HL-60 (cell line): ENCODE measurements at regions not wholly inside any gene's neighbourhood (a gene's known extent, or its start where the extent isn't known, plus 50 kb on each side); places are given as distances from the start of the nearest gene placed in this dataset.
"Not testable (repeated sequence)": the region's sequence is repeated elsewhere in the genome, so short reads cannot be mapped to it uniquely, and the experiment has no call there.

Experiments
- CTCF ChIP-seq: IDR thresholded peaks from one replicate; pipeline ENCODE4 v1.5.1; 2011; ENCODE audit warnings: low read length, control low read depth, inconsistent platforms; ENCODE audit not compliant: insufficient read depth
- GABPA ChIP-seq: IDR thresholded peaks from 2 replicates; pipeline ENCODE4 v1.6.1; 2012; ENCODE audit warnings: low read depth
- POLR2AphosphoS5 ChIP-seq: IDR thresholded peaks from 2 replicates; pipeline ENCODE4 v1.6.1; 2012; ENCODE audit warnings: low read depth
- REST ChIP-seq: IDR thresholded peaks from 2 replicates; pipeline ENCODE4 v1.6.1; 2012; ENCODE audit warnings: low read depth; ENCODE audit not compliant: insufficient replicate concordance
- SPI1 ChIP-seq: IDR thresholded peaks from 2 replicates; pipeline ENCODE4 v1.6.1; 2012; ENCODE audit warnings: low read depth, mild to moderate bottlenecking, borderline replicate concordance

GRCh38 chr1:149249850-149250467 lies 146.6 kb upstream of the NBPF9 start:
- TF ChIP-seq POLR2AphosphoS5, CTCF, GABPA, REST, SPI1: not testable (repeated sequence)
